GM23338 (cell line): ENCODE measurements at regions not wholly inside any gene's neighbourhood (a gene's known extent, or its start where the extent isn't known, plus 50 kb on each side); places are given as distances from the start of the nearest gene placed in this dataset.

ENCODE experiments used
- CTCF ChIP-seq, 2 experiments: fragments of 200-600 bp in 1 of 2; sonication (generic) in 1 of 2; conservative IDR thresholded peaks; 2 replicates each; pipeline versions ENCODE4 v1.5.1 to v1.6.1; 2016 to 2017; ENCODE audit warnings: antibody characterized with exemption in 2 of 2, low read depth in 2 of 2, mild to moderate bottlenecking in 2 of 2, moderate library complexity in 1 of 2
- EZH2 ChIP-seq: fragments of 200-600 bp; sonication (generic); IDR thresholded peaks from one replicate; pipeline ENCODE4 v1.8.0; 2017; ENCODE audit warnings: antibody characterized with exemption, mild to moderate bottlenecking, low read depth; ENCODE audit not compliant: unreplicated experiment
- EZH2phosphoT487 ChIP-seq: fragments of 200-600 bp; sonication (generic); IDR thresholded peaks from one replicate; pipeline ENCODE4 v1.8.1; 2018; ENCODE audit warnings: antibody characterized with exemption; ENCODE audit not compliant: unreplicated experiment
- POLR2AphosphoS5 ChIP-seq: IDR thresholded peaks from 2 replicates; pipeline ENCODE4 v1.6.1; 2016; ENCODE audit warnings: antibody characterized with exemption, low read depth
- ZNF114 ChIP-seq: fragments of 250-450 bp; sonication (Bioruptor Pico); IDR thresholded peaks from 2 replicates; pipeline ENCODE4 v1.5.0; 2020; ENCODE audit warnings: mild to moderate bottlenecking, moderate library complexity
- TF ChIP-seq, protein P1 (sequence below): IDR thresholded peaks from 2 replicates; pipeline ENCODE4 v1.6.1; 2016; ENCODE audit warnings: antibody characterized with exemption
- TF ChIP-seq, protein P2 (sequence below): IDR thresholded peaks from one replicate; pipeline ENCODE4 v1.6.1; 2018; ENCODE audit warnings: antibody characterized with exemption; ENCODE audit not compliant: unreplicated experiment

DNA sequence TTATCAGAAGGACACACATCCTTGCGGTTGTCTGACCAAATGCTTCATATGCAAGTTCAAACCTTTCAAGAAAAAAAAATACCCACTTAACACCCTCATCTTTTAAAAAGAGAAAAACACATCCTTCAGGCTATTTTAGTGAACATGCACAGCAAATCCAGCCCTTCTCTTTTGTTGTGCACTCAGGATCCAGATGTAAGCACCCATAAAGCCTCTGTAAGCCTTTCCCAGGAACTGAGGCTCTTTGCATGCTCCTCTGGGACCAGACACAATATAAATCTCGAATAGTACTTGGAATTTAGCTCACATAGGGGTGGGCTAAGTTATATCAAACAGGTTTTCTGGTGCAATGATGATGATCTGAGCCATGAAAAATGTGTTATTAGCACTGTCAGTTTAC, 308.8 kb upstream of the FAM98A start:
- TF ChIP-seq CTCF (conservative IDR thresholded peaks at IDR 0.05; ENCODE audit: low read depth in 2 of 2) (no peak), ZNF114 (CRISPR knock-in tag) (no peak), EZH2 (no peak), EZH2phosphoT487 (no peak), POLR2AphosphoS5 (no peak)
- TF ChIP-seq, protein P1, sequence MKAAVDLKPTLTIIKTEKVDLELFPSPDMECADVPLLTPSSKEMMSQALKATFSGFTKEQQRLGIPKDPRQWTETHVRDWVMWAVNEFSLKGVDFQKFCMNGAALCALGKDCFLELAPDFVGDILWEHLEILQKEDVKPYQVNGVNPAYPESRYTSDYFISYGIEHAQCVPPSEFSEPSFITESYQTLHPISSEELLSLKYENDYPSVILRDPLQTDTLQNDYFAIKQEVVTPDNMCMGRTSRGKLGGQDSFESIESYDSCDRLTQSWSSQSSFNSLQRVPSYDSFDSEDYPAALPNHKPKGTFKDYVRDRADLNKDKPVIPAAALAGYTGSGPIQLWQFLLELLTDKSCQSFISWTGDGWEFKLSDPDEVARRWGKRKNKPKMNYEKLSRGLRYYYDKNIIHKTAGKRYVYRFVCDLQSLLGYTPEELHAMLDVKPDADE: no peak
- TF ChIP-seq, protein P2, sequence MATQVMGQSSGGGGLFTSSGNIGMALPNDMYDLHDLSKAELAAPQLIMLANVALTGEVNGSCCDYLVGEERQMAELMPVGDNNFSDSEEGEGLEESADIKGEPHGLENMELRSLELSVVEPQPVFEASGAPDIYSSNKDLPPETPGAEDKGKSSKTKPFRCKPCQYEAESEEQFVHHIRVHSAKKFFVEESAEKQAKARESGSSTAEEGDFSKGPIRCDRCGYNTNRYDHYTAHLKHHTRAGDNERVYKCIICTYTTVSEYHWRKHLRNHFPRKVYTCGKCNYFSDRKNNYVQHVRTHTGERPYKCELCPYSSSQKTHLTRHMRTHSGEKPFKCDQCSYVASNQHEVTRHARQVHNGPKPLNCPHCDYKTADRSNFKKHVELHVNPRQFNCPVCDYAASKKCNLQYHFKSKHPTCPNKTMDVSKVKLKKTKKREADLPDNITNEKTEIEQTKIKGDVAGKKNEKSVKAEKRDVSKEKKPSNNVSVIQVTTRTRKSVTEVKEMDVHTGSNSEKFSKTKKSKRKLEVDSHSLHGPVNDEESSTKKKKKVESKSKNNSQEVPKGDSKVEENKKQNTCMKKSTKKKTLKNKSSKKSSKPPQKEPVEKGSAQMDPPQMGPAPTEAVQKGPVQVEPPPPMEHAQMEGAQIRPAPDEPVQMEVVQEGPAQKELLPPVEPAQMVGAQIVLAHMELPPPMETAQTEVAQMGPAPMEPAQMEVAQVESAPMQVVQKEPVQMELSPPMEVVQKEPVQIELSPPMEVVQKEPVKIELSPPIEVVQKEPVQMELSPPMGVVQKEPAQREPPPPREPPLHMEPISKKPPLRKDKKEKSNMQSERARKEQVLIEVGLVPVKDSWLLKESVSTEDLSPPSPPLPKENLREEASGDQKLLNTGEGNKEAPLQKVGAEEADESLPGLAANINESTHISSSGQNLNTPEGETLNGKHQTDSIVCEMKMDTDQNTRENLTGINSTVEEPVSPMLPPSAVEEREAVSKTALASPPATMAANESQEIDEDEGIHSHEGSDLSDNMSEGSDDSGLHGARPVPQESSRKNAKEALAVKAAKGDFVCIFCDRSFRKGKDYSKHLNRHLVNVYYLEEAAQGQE: no peak
